ENCODE measurements at regions not wholly inside any gene's neighbourhood (a gene's known extent, or its start where the extent isn't known, plus 50 kb on each side); places are given as distances from the start of the nearest gene placed in this dataset.
"Not testable (repeated sequence)": the region's sequence is repeated elsewhere in the genome, so short reads cannot be mapped to it uniquely, and the experiment has no call there.

- no peak for DNase-seq
These were observed 119.5 kb downstream of the SKIDA1 start for GRCh38 chr10:21405981-21406380.

GRCh38 chr10:21403256-21404015 lies 122.0 kb downstream of the SKIDA1 start:
- DNase-seq = no peak

GRCh38 chr10:21402606-21403083 lies 122.8 kb downstream of the SKIDA1 start:
- DNase-seq = no peak

- DNase-seq = no peak
These were observed 124.3 kb downstream of the SKIDA1 start for GRCh38 chr10:21401196-21401595.

GRCh38 chr10:21399392-21400035 lies 126.0 kb downstream of the SKIDA1 start:
- DNase-seq = no peak

GRCh38 chr10:21398563-21399231 lies 126.8 kb downstream of the SKIDA1 start:
- no peak for DNase-seq

DNA sequence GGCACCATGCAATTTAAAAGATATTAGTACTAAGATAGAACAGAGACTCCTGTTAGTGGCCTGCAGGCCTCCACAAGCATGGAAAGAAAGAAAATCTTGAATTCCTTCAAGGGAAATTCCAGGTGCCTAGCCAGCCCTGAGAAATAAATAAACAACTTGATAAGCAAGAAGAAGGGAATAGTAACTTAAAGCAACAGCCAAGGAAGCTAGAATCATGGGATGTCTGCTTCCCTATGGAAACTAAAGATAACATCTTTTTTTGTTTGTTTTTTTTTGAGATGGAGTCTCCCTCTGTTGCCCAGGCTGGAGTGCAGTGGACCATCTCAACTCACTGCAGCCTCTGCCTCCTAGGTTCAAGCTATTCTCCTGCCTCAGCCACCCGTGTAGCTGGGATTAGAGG lies 128.6 kb downstream of the SKIDA1 start:
- DNase-seq = no peak

DNA sequence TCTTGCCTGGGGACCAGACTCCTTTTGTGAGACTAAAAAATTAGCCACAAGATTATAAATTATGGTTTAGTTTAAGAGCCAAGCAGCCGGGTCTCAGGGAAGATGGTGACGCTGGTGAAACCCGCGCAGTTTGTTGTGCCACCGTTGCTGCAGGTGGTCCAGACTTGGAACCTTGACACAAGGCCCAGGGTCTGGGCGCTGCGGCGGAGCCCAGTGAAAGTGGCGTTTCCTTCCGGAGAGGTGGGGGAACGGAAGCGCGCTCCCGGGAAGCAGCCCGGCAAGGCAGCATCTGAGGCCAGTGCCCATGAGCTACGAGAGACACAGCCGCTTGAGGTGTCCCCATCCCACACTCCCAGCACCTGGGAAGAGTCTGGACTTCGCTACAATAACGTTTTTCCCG lies 131.6 kb downstream of the SKIDA1 start:
- no peak for DNase-seq

DNA sequence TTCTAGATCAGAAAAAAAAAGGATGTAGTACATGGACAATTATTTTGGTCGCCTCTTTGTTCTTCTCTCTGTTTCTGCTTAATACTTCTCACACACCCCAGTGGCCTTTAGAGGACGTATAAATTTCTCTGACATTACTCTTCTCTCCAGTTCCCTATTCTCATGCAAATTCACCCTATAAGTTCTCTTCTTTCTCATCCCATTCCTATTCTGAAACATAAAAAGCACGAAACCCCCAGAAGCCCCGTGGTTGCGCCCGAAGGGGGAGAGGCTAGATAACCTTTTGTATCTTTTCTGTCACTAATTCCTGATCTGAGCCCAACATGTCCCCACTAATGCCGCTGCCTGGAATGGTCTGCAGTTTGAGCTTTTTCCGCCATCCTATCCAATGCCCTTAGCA lies 136.9 kb downstream of the SKIDA1 start:
- no peak for DNase-seq

DNA sequence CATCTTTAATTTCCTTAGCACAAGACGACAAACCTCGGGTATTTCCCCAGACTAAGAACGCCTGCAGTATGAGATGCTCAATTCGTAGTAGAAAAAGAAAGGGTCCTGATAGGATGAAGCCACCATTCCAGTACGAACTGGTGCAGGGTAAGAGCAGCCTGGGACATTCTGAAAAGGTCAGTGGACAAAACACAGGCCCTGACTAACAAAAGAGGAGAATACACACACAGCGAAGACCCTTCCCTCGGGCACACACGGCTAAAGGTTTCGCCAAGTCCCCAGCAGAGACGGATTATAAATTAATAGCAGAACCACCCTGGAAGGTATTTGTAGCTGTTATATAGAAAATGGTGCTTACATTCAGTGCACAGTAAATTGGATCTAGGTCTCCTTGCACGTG lies 137.6 kb downstream of the SKIDA1 start:
- no peak for DNase-seq

DNA sequence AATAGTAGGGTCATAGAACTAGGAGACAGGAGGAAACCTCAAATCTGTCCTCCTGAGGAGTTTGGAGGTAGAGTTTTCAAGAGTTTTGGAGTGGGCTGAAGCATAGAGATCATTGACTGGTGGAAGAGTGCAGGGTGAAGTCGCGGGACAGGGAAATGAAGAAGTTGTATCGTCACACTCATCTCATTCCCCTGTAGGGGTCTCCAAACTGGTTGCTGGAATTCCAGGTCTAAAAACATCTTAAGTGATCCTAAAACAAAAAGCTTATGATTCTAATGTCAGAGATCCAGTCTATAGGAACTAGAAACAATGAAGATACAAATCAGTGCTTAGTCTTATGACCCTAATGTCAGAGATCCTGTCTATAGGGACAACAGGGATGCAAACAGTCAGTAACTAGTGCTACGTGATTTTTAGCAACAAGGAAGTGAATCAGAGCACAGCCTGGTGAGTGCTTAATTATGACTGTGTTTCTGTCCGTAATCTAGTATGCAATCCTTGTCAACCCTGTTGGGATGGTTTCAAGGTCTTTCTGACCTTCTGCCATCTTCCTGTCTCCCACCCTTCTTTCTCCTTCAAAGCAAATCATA lies 139.4 kb downstream of the SKIDA1 start:
- no peak for DNase-seq

GRCh38 chr10:21385536-21385935 lies 139.9 kb downstream of the SKIDA1 start:
- no peak for DNase-seq

DNA sequence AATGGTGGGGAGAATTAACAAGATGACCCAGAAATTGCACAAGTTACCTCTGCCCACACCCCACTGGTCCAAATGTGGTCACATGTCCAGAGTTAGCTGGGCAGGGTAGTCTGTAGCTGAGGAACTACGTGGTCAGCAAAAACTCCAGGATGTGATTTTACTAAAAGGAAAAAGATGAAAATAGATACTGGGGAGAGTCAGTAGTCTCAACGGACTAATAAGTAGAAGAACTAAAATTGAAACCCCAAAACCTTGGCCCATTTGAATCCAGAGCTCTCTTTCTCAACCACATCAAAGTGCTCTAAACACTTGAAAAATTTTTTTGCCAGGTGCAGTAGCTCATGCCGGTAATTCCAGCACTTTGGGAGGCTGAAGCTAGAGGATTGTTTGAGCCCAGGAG lies 146.3 kb downstream of the SKIDA1 start:
- no peak for DNase-seq

- DNase-seq = not testable (repeated sequence)
These were observed 150.2 kb downstream of the SKIDA1 start for GRCh38 chr10:21375274-21375673.

DNA sequence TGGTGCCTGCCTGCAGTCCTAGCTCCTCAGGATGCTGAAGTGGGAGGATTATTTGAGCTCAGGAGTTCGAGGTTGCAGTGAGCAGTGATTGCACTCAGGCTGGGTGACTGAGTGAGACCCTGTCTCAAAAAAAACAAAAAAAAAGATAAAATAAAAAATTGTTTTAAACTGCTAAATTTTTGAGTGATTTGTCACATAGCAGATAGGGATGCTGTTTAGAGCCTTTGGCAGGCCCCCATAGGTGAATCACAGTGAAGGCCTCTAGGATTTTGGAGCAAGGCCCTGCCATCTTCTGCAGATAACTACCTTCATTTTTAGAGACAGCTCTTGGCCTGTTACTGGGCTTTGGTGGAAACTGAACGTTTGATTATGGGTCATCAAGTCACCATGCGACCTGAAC lies 151.6 kb downstream of the SKIDA1 start:
- DNase-seq = not testable (repeated sequence)

DNA sequence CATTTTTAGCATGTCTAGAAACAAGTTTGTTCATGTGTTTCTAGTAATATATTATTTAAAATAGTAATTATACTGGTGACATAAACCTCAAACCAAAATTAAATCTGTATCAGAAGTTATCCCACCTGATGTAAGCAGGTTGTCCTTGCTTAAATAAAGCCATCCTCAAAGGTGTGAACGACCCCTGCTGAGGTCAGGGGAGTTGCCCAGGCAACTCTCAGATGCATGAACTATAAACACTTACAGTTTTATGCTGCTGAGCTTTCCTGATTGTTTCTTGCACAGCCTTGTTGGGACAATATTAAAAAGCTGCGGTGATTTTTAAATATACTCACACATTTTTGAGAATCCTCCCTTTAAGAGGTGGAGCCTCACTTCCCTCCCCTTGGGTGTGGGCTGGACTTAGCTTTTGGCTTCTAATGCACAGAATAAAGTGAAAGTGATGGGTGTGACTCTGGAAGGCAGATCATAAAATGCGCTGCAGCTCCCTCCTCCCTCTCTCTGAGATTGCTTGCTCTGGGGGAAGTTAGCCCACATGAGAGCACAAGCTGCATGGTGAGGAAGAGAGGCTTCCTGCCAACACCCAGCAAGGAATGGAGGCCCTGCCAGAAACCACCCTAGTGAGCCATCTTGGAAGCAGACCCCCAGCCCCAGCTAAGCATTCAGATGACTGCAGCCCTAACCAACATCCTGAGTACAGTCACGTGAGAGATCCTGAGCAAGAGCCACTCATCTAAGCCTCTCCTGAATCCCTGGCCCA lies 152.7 kb downstream of the SKIDA1 start:
- DNase-seq = no peak

DNA sequence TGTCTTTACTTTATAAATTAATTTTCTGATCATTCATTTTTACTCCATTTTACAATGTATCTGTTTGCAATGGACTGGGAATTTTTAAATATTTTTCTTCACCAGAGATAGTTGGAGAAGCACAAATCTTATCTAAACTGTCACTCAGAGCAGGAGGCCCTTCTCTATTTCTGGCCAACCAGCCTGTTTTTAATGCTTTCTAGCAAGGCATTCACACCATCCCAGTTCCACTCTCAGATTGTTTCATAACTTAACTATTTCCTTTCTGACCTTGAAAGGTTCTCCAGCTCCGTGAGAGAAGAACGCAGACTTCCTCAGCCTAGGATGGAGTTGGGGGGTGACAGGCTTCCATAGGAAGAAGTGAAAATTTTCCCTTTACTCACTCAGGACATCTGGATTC lies 155.8 kb downstream of the SKIDA1 start:
- DNase-seq = no peak

- DNase-seq = no peak
These were observed 156.6 kb downstream of the SKIDA1 start for GRCh38 chr10:21368728-21369425.

GRCh38 chr10:21368022-21368582 lies 157.4 kb downstream of the SKIDA1 start:
- DNase-seq = no peak

GRCh38 chr10:21366108-21366507 lies 159.4 kb downstream of the SKIDA1 start:
- DNase-seq = not testable (repeated sequence)

GRCh38 chr10:21364196-21365114 lies 161.0 kb downstream of the SKIDA1 start:
- no peak for DNase-seq
